GM23248 (cell line): ENCODE measurements at regions not wholly inside any gene's neighbourhood (a gene's known extent, or its start where the extent isn't known, plus 50 kb on each side); places are given as distances from the start of the nearest gene placed in this dataset.

Source experiments
- EZH2 ChIP-seq: fragments of 200-600 bp; sonication (generic); IDR thresholded peaks from 2 replicates; pipeline ENCODE4 v1.6.1; 2018; ENCODE audit warnings: antibody characterized with exemption, mild to moderate bottlenecking; ENCODE audit not compliant: insufficient read depth, poor library complexity, severe bottlenecking
- EZH2phosphoT487 ChIP-seq: fragments of 200-600 bp; sonication (generic); IDR thresholded peaks from 2 replicates; pipeline ENCODE4 v1.6.1; 2018; ENCODE audit warnings: antibody characterized with exemption, moderate library complexity, mild to moderate bottlenecking, low read depth; ENCODE audit not compliant: insufficient read depth

DNA sequence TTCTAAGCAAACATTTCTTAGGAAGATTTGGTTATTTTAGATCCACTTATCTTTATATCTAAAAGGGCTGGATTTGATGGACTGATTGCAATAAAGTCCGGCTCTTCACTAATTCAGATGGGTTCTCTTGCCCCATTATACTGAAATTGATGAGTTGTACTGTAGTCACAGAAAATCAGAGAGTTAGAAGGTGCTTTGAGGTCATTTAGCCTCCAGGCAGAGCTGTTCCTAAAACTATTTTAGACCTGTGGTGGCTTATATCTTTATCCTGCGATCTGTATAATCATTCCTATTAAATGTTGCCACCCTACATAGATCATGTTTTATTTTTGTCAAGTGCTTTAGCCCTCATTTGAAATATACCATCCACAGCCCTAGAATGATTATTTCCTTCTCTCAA, 61.3 kb upstream of the ATXN1 start:
- no peak for TF ChIP-seq EZH2phosphoT487
- TF ChIP-seq EZH2 = no peak
